Activated gamma-delta T cell treated with Interleukin-2 at 50 U/mL for 16 hours (primary cell): ENCODE measurements at regions not wholly inside any gene's neighbourhood (a gene's known extent, or its start where the extent isn't known, plus 50 kb on each side); places are given as distances from the start of the nearest gene placed in this dataset.

Experiments used
- DNase-seq: peaks from one replicate; pipeline ENCODE4 v3.0.0-alpha.2; 2020

- DNase-seq = peak; percentile 47
These were observed 71.6 kb upstream of the ZPBP start for GRCh38 chr7:50164559-50165170.

GRCh38 chr7:50160206-50160605, 67.2 kb upstream of the ZPBP start:
- no peak for DNase-seq

- DNase-seq = no peak
These were observed 66.1 kb upstream of the ZPBP start for GRCh38 chr7:50159154-50159553.

GRCh38 chr7:50156706-50157105, 63.7 kb upstream of the ZPBP start:
- no peak for DNase-seq

- DNase-seq = no peak
These were observed 63.1 kb upstream of the ZPBP start for GRCh38 chr7:50156163-50156562.

- DNase-seq = no peak
These were observed 62.7 kb upstream of the ZPBP start for GRCh38 chr7:50155755-50156154.

GRCh38 chr7:50153995-50154394, 60.9 kb upstream of the ZPBP start:
- no peak for DNase-seq

GRCh38 chr7:50153148-50153547, 60.1 kb upstream of the ZPBP start:
- no peak for DNase-seq

- DNase-seq = no peak
These were observed 59.4 kb upstream of the ZPBP start for GRCh38 chr7:50152486-50152885.

- DNase-seq = no peak
These were observed 58.6 kb upstream of the ZPBP start for GRCh38 chr7:50151661-50152060.

GRCh38 chr7:50151001-50151400, 58.0 kb upstream of the ZPBP start:
- DNase-seq = no peak

GRCh38 chr7:50149369-50149768, 56.3 kb upstream of the ZPBP start:
- DNase-seq = no peak

GRCh38 chr7:50147951-50148808, 55.1 kb upstream of the ZPBP start:
- no peak for DNase-seq

- no peak for DNase-seq
These were observed 53.6 kb upstream of the ZPBP start for GRCh38 chr7:50146692-50147091.

- DNase-seq = no peak
These were observed 52.8 kb upstream of the ZPBP start for GRCh38 chr7:50145801-50146338.

- DNase-seq = no peak
These were observed 52.2 kb upstream of the ZPBP start for GRCh38 chr7:50145226-50145625.
